HG03439 (cell line): ENCODE measurements at regions not wholly inside any gene's neighbourhood (a gene's known extent, or its start where the extent isn't known, plus 50 kb on each side); places are given as distances from the start of the nearest gene placed in this dataset.
"Not testable (repeated sequence)": the region's sequence is repeated elsewhere in the genome, so short reads cannot be mapped to it uniquely, and the experiment has no call there.

ENCODE experiments used
- ATAC-seq: cut with Tn5 transposase; IDR thresholded peaks from one replicate; pipeline ENCODE4 v1.9.1; 2021; ENCODE audit warnings: mild to moderate bottlenecking, moderate library complexity; ENCODE audit not compliant: unreplicated experiment

DNA sequence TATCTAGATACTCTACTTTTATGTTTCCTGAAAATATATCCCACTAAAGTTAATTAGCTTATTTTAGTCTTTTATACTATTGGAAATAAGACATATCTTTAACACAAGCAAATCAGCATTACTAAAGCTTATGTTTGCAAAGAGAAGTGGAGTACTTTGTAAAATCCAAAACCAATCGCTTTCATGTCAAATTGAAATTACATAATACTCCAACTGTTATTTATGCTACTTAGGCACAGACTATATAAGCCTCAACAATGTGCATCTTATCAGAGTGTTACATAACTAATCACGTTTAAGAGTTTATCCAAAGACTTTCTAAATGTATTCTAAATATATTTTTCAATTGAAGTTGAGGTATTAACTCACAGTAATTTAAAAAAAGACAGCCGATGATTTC is 200.0 kb downstream of the PCDH20 start:
- ATAC-seq = no peak

GRCh38 chr13:61215116-61215515 is 200.5 kb downstream of the PCDH20 start:
- ATAC-seq = no peak

GRCh38 chr13:61214551-61214950 is 201.1 kb downstream of the PCDH20 start:
- ATAC-seq = no peak

- not testable (repeated sequence) for ATAC-seq
These were observed 209.8 kb downstream of the PCDH20 start for GRCh38 chr13:61205898-61206297.

- ATAC-seq = no peak
These were observed 211.6 kb downstream of the PCDH20 start for GRCh38 chr13:61204025-61204424.

- no peak for ATAC-seq
These were observed 213.6 kb downstream of the PCDH20 start for GRCh38 chr13:61202042-61202441.

DNA sequence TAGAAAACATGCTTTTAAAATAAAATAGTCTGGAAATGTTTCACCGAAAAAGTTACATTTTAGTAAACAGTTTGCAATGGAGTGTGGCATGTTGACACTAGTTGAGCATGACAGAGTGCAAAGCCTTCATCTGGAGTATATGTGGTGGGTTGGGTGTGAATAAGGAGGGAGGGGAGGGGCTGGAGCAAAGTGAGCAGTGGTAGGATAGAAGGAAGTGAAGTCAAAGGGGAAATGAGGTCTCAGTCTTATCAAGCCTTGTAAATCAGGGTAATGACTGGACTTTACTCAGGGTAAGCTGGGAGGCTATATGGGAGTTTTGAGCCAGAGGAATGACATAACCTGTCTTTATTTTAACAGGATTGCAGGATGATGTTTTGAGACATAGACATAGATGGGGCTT is 222.8 kb downstream of the PCDH20 start:
- no peak for ATAC-seq

GRCh38 chr13:61188057-61188456 is 227.6 kb downstream of the PCDH20 start:
- ATAC-seq = no peak

DNA sequence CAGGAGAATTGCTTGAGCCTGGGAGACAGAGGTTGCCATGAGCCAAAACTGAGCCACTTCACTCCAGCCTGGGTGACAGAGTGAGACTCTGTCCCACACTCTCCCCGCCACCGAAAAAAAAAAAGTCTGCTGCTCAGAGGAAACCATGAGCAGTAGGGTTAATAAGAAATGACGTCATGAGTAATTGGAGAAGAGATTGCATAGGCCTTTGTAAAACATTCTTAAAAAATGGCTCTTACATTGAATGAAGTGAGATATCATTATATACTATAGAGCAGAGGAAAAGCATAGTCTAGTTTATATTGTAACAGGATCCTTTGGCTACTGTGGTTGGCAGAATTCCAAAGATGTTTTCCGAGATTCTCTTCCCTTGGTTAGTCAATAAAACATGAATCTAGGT is 228.2 kb downstream of the PCDH20 start:
- ATAC-seq = no peak

- ATAC-seq = no peak
These were observed 232.0 kb downstream of the PCDH20 start for GRCh38 chr13:61183670-61184069.

DNA sequence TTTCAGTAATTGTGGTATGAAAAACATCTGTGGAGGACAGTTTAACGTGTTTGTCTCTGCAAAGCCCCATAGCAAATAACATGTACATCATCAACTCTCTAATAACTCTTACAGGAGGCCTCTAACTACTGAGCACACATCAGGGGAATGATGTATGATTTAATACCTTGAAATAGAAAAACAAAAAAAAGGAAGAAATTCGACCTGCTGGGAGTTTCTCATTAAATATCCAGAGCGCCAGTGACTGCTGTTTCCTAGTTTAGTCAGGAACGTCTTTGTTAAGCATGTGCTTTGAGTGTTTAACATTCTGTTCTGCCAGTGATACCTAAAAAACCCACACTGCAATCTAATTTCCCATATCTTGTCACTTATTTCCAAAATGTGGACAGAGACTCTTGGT is 235.4 kb downstream of the PCDH20 start:
- ATAC-seq = no peak

GRCh38 chr13:61179741-61180140 is 235.9 kb downstream of the PCDH20 start:
- ATAC-seq = no peak

GRCh38 chr13:61170856-61171255 is 244.8 kb downstream of the PCDH20 start:
- no peak for ATAC-seq

- ATAC-seq = no peak
These were observed 253.0 kb downstream of the PCDH20 start for GRCh38 chr13:61162636-61163035.

GRCh38 chr13:61162106-61162505 is 253.5 kb downstream of the PCDH20 start:
- no peak for ATAC-seq

DNA sequence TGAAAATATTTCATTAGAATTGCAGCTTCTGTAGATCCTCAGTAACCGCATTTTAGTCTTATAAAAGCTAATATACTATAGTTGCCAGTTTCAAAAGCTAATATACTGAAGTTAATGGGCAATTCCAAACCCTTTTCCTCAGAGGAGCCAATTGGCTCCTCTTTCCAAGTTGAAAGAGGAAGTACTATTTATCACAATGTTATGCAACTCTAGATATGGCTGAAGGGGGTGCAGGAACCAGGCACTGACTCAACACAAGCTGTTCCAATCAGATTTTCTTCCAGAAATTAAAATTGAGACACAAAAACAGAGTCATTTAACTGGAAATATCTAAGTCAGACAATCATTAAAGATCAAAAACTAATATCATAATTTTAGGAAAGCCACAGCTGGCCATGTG is 258.9 kb downstream of the PCDH20 start:
- no peak for ATAC-seq

DNA sequence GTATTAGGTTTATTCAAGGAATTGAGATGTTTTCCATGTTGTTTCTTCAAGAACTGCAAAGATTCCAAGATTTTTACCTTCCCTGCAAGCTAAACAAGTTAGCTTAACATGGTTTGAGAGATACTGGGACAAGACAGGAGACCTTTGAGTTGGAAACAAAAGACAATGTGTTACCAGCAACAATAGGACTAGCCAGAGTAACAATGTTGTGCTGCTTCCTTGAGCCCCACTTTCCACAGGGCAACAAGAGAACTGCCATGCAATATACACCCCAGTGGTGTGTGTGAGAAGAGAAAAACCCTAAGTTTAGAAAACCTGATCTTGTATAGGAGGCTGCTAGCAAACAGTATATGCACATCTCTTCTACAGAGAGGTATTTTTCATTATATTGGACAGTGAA is 264.6 kb downstream of the PCDH20 start:
- ATAC-seq = no peak

- ATAC-seq = no peak
These were observed 266.3 kb downstream of the PCDH20 start for GRCh38 chr13:61149331-61149730.

GRCh38 chr13:61148691-61149315 is 266.8 kb downstream of the PCDH20 start:
- ATAC-seq = no peak

GRCh38 chr13:61148211-61148610 is 267.4 kb downstream of the PCDH20 start:
- no peak for ATAC-seq

DNA sequence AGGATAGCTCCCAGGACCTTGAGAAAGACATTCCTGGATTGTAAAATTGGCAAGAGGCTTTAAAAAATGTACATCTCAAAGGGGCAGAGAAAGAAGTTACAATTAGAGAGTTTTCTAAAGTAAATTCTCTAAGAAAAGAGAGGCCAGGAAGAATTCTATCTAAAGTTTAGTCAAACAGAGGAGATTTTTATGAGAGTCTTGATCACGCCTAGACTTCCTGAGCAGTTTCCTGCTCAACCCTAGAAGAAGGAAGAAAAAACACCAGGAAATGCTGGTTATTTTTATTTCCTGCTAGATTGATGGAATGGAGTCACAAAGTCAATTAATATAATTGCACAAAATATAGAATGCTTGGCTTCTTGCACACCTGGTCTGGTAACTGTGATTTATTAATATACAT is 269.1 kb downstream of the PCDH20 start:
- ATAC-seq = no peak

DNA sequence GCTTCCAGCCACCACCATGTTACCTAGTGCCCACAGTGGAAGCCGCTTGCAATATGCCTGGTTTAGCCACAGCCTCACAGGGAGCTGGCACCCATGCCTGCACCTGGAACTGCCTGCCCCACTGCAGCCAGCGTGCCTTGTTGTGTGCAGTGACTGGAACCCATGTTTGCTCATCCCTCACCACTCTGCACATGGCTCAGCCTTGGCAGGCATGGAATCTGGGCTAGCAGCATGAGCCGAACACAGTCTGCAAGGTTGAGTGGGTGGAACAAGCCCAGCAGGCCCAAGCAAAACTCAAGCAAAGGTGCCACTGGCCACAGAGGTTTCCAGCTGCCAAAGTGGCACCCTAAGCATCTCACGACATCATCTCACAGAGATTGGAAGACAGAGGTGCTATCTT is 269.5 kb downstream of the PCDH20 start:
- no peak for ATAC-seq

GRCh38 chr13:61144834-61145593 is 270.6 kb downstream of the PCDH20 start:
- no peak for ATAC-seq
